NCI-H1417 treated with DMSO at 0.1 percent for 48 hours (cell line): ENCODE measurements at regions not wholly inside any gene's neighbourhood (a gene's known extent, or its start where the extent isn't known, plus 50 kb on each side); places are given as distances from the start of the nearest gene placed in this dataset.
"Not testable (repeated sequence)": the region's sequence is repeated elsewhere in the genome, so short reads cannot be mapped to it uniquely, and the experiment has no call there.

Source experiments
- DNase-seq: peaks from one replicate; lab custom pipeline; 2025; lab: John Stamatoyannopoulos, UW

DNA sequence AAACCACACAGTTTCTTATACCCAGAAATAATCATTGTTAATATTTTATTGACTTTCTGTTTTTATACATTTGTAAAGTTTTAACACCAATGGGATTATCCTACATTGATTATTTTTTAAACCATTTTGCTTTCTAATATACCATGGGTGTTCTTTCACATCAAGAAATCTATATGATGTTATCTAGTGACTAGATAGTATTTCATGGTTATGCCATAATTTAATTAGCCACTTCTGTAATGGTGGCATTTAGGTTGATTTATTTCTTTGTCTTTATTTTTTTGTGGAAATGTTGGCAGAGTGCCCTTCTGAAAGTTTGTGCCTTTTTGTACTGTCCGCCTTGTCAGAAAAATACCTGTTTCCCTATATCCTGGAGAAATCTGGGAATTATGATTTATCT, 193.3 kb downstream of the CEP135 start:
- DNase-seq: no peak

DNA sequence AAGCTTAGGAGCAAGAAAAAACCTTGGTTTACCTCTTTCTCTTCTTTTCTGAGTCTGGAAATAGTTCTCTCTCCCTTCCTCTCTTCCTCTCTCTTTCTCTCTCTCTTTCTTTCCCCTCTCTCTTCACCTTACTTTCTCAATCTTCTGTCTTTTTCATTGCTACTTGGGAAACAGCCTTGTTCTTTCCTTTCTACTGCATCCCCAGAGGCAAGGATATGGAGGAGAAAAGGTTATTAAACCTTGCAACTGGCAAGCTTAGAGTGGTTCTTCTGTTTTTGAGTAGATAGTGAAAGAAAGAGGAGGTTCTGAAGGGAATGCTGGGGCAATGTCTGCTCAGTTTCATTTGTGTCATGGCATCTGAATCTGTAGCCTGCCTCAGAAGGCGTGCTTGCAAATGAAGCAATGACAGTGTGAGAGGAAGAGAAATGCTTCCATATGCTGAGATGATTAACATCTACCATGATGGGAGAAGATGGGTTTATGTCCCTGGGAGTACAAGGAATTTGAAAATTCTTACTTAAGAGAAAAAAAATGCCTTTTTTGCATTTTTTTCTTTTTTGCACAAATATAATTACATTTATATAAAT, 190.6 kb downstream of the CEP135 start:
- DNase-seq: no peak

DNA sequence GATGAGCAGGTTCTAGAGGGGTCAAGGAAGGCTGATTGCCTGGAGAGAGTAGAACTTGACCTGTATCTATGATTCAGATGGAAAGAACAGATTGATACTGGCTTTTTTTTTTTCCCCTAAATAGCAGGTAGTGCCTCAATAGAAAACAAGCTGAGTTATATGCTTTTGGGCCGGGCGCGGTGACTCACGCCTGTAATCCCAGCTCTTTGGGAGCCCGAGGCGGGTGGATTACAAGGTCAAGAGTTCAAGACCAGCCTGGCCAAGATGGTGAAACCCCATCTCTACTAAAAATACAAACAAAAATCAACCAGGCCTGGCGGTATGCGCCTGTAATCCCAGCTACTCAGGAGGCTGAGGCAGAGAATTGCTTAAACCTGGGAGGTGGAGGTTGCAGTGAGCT, 186.1 kb downstream of the CEP135 start:
- not testable (repeated sequence) for DNase-seq

DNA sequence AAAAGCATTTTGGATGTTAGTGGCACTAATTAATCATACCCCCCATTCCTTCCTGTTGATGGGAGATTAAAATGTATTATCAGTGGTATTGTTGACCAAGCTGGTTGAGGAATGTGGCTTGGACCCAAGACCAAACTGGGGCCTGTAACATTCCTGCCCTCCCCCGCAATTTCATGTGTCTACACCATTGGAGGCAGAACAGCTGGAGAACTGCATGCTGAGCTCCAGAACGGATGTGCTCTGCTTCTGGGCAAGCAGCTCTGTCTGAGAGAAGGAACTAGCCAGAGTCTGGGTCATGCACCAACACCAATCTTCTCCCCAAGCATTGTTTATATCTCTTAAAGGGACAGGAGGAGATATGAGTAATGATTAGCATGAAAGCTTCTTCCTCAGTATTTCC, 185.5 kb downstream of the CEP135 start:
- no peak for DNase-seq

- DNase-seq: no peak
Observed at GRCh38 chr4:56132835-56133234, 184.1 kb downstream of the CEP135 start.

DNA sequence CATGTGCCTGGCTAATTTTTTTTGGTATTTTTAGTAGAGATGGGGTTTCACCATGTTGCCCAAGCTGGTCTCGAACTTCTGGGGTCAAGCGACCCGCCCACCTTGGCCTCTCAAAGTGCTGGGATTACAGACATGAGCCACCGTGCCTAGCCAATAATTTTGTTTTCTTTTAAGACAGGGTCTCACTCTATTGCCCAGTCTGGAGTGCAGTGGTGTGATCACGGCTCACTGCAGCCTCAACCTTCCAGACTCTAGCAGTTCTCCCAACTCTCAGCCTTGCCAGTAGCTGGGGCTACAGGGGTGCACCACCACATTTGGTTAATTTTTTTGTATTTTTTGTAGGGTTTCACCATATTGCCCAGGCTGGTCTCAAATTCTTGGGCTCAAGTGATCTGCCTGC, 183.4 kb downstream of the CEP135 start:
- DNase-seq: not testable (repeated sequence)

- DNase-seq: no peak
Observed at GRCh38 chr4:56130606-56131155, 181.9 kb downstream of the CEP135 start.

GRCh38 chr4:56129431-56129861, 180.7 kb downstream of the CEP135 start:
- no peak for DNase-seq

DNA sequence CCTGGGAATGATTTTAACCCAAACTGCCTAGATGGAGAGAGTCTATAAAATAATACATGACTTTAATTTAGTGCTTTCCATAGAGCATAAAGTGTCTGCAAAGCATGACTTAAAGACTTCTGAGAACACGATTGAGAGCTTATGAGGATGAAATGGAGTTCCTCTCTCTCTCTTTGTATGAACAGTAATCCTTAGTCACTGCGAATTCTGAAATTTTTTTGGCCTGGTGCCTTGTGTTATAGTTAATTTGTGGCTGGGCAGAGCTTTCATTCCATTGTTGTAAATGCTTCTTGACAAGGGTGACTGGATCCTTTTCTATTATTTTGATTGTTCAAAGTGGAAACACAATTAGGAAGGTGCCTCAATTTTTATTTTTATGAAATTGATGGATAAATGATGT, 179.5 kb downstream of the CEP135 start:
- no peak for DNase-seq

GRCh38 chr4:56127716-56128115, 179.0 kb downstream of the CEP135 start:
- no peak for DNase-seq

GRCh38 chr4:56123547-56123946, 174.8 kb downstream of the CEP135 start:
- DNase-seq: no peak

DNA sequence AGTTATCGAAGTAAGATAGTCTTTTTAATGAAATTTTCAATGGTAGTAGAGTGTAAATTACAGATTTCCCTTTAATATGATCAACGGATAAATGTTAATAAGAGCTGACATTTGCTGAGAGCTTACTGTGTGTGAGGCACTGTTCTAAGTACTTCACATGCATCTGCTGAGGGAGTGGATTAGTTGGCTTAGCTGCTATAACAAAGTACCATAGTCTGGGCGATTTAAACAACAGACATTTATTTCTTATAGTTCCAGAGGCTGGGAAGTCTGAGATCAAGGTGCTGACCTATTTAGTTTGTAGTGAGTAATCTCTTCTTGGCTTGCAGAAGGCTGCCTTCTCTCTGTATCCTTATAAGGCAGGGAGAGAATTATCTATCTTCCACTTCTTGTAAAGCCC, 174.3 kb downstream of the CEP135 start:
- DNase-seq: no peak

DNA sequence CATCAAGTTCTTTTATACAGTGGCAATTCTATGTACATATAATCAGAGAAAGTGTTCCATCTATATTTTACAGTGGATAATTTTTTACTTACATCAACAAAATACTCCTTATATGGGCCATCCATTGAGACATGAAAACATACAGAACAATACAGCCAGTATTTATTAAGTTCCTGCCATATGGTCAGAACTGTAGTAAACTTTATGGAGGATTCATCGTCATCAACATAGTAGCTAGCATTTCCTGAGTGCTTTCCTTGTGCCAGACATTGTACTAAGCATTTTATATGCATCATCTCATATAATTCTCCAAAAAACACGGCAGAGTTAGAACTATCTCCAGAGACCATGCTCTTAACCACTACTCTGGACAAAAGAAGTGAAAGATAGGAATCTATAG, 170.1 kb downstream of the CEP135 start:
- no peak for DNase-seq

GRCh38 chr4:56118055-56118454, 169.3 kb downstream of the CEP135 start:
- no peak for DNase-seq

- no peak for DNase-seq
Observed at GRCh38 chr4:56115898-56116297, 167.2 kb downstream of the CEP135 start.

DNA sequence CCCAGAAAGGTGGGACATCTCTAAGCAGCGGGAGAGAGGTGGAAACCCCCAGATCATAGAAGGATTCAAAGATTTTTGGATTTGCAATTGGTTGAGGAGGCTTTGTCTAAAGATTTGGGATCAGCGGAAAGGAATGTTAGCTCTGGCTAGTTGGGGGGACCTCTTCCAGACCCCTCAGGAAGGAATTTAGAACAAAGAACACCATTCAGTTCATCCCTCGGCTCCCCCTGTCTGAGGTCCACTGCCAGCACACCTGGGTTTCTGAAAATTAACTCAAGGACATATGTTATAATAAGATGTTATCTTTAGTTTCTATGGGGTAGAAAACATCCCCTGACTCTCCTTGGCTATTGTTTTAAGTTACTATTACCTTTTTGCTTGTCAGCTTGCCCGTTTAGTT, 163.6 kb downstream of the CEP135 start:
- no peak for DNase-seq

DNA sequence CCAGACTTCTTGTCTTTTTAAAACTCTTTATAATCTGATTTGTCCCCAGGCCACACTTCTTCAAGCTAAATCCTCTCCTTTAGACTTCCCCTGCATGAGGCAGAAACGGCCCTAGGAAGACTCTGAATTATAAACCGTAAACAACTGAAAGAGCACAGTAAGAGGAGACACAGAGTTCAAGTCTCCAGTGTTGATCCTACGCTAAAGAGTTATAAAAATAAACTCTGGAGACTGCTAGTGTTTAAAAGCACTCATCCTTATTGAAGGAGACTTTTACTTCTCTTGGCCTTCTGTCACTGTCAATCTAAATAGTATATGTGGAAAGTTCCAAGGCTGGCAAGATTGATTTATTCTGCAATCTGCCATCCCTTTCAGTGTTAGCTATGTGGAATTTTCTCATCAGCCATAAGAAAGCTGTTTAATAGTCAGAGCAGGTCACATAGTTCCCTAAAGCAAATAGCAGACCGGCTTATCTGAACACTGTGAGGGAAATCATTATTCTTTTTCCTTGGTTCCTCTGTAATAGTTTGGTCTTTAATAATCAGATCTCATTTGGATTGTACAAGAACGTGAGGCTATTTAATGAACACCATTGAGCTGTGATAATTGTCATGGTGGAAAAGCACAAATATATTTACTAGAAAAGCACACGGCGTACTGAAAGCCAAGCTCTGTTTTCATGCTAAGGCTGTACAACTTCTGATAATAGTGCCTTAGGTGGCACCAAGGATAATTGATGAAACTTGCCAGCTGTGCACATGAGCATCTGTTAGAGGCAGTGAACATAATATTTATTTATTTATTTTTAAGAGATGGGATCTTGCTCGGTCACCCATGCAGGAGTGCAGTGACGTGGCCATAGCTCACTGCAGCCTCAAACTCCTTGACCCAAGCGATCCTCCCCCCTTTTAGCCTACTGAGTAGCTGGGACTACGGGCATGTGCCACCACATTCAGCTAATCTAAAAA, 157.7 kb downstream of the CEP135 start:
- DNase-seq: no peak

DNA sequence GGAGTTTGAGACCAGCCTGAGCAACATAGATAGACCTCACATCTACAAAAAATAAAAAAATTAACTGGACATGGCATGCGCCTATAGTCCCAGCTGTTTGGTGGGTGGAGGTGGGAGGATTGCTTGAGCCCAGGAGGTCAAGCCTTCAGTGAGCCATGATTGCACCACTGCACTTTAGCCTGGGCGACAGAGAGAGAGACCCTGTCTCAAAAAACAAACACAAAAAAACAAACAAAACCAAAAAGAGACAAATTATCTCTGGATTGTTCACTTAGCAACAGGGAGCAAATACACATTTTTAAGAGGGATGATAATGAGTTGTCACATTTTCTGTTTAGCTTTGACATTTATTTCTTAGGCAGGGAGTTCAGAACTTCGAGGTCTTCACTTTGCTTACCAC, 155.4 kb downstream of the CEP135 start:
- no peak for DNase-seq

- no peak for DNase-seq
Observed at GRCh38 chr4:56102601-56103000, 153.9 kb downstream of the CEP135 start.

DNA sequence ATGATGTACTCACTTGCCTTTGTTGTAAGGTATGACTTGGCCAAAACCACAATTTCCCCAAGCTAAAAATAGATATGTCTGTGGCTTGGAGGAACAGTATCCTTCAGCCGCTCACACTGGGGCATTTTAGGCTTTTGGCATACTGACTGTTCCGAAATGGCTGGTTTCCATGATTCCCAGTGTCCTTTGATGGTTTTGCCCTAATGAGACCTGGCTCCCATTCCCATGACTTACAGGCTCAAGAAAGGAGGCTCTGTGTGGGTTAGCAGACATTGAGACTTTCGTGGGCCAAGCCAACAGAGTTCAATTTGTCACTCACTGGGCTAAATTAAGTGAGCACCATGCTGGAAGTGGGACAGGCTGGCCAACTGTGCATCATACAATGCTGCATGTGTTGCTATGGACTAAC, 150.6 kb downstream of the CEP135 start:
- no peak for DNase-seq

- no peak for DNase-seq
Observed at GRCh38 chr4:56093576-56093975, 144.8 kb downstream of the CEP135 start.

- no peak for DNase-seq
Observed at GRCh38 chr4:56092540-56092939, 143.8 kb downstream of the CEP135 start.

GRCh38 chr4:56086561-56086960, 137.8 kb downstream of the CEP135 start:
- DNase-seq: no peak
